KMS-11 (cell line): ENCODE measurements at regions not wholly inside any gene's neighbourhood (a gene's known extent, or its start where the extent isn't known, plus 50 kb on each side); places are given as distances from the start of the nearest gene placed in this dataset.

ENCODE experiments used
- H2AFZ ChIP-seq: fragments of 200-600 bp; sonication (generic); 2 replicates; pipeline ENCODE4 v1.6.1; 2016; ENCODE audit warnings: antibody characterized with exemption, mixed run types, low read depth
- H3K27ac ChIP-seq: fragments of 200-600 bp; sonication (generic); 2 replicates; pipeline ENCODE4 v1.6.1; 2016; ENCODE audit warnings: mild to moderate bottlenecking, mixed run types
- H3K27me3 ChIP-seq: fragments of 200-600 bp; sonication (generic); 2 replicates; pipeline ENCODE4 v1.6.1; 2017; ENCODE audit warnings: mild to moderate bottlenecking, low read depth, mixed run types, moderate library complexity; ENCODE audit not compliant: insufficient read depth
- H3K36me3 ChIP-seq: fragments of 200-600 bp; sonication (generic); 2 replicates; pipeline ENCODE4 v1.6.1; 2017; ENCODE audit warnings: mild to moderate bottlenecking, mixed run types; ENCODE audit not compliant: insufficient read depth
- H3K4me1 ChIP-seq: fragments of 200-600 bp; sonication (generic); 2 replicates; pipeline ENCODE4 v1.6.1; 2016; ENCODE audit warnings: mild to moderate bottlenecking, low read depth, mixed run types; ENCODE audit not compliant: poor library complexity, severe bottlenecking
- H3K4me2 ChIP-seq: fragments of 200-600 bp; sonication (generic); 2 replicates; pipeline ENCODE4 v1.7.0; 2016; ENCODE audit warnings: mild to moderate bottlenecking, mixed run types
- H3K4me3 ChIP-seq: fragments of 200-600 bp; sonication (generic); IDR thresholded peaks from 2 replicates; pipeline ENCODE4 v1.6.1; 2017; ENCODE audit warnings: low read depth, low read length, mixed read lengths; ENCODE audit not compliant: insufficient read depth
- H3K79me2 ChIP-seq: fragments of 200-600 bp; sonication (generic); 2 replicates; pipeline ENCODE4 v1.6.1; 2016; ENCODE audit warnings: low read depth, mixed run types; ENCODE audit not compliant: insufficient read depth
- H3K9ac ChIP-seq: fragments of 200-600 bp; sonication (generic); 2 replicates; pipeline ENCODE4 v1.6.1; 2016; ENCODE audit warnings: mild to moderate bottlenecking, mixed run types
- H4K20me1 ChIP-seq: fragments of 200-600 bp; sonication (generic); 2 replicates; pipeline ENCODE4 v1.6.1; 2016; ENCODE audit warnings: mild to moderate bottlenecking, mixed run types; ENCODE audit not compliant: insufficient read depth
- CTCF ChIP-seq: fragments of 200-600 bp; sonication (generic); conservative IDR thresholded peaks from 2 replicates; pipeline ENCODE4 v1.6.1; 2017; ENCODE audit warnings: low read depth, mild to moderate bottlenecking, antibody characterized with exemption, low read length, moderate library complexity, mixed read lengths

DNA sequence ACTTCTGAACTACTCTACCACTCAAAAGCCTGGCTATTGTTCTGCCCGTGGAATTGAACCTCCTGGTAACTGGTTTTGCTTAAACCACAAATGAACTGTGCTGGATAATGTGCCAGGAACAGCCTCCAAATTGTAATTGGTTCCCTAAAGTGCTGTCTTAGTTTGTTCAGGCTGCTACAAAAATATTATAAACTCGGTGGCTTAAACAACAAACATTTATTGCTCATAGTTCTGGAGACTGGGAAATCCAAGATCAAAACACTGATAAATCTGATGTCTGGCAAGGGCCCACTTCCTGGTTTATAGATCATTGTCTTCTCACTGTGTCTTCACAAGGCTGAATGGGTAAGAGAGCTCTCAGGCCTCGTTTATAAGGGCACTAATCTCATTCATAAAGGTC, 149.2 kb upstream of the NCKAP5 start:
- no peak overlapping the region for H2AFZ ChIP-seq
- no peak overlapping the region for H3K27ac ChIP-seq
- H3K4me2 ChIP-seq: no peak overlapping the region
- no peaks in the 10 kb centered on the region for H3K36me3 ChIP-seq
- no peaks in the 10 kb centered on the region for H4K20me1 ChIP-seq
- H3K27me3 ChIP-seq: no peaks in the 10 kb centered on the region
- H3K79me2 ChIP-seq: no peaks in the 10 kb centered on the region
- no peak for TF ChIP-seq CTCF
- H3K9ac ChIP-seq: no peak overlapping the region
- no peaks in the 10 kb centered on the region for H3K4me1 ChIP-seq
- no peak overlapping the region for H3K4me3 ChIP-seq

GRCh38 chr2:133718688-133719201, 150.5 kb upstream of the NCKAP5 start:
- Histone ChIP-seq H3K4me2 (no peak overlapping the region), H2AFZ (no peak overlapping the region), H3K27ac (no peak overlapping the region)

GRCh38 chr2:133720429-133720828, 152.2 kb upstream of the NCKAP5 start:
- Histone ChIP-seq H3K4me3 (no peak overlapping the region), H3K27me3 (no peaks in the 10 kb centered on the region)

More at GRCh38 chr2:133718688-133719201, 150.5 kb upstream of the NCKAP5 start:
- no peaks in the 10 kb centered on the region for H3K4me1 ChIP-seq
- no peak overlapping the region for H3K9ac ChIP-seq
- no peak overlapping the region for H3K4me3 ChIP-seq
- no peaks in the 10 kb centered on the region for H4K20me1 ChIP-seq
- H3K79me2 ChIP-seq: no peaks in the 10 kb centered on the region
- H3K36me3 ChIP-seq: no peaks in the 10 kb centered on the region
- TF ChIP-seq CTCF: no peak
- no peaks in the 10 kb centered on the region for H3K27me3 ChIP-seq

DNA sequence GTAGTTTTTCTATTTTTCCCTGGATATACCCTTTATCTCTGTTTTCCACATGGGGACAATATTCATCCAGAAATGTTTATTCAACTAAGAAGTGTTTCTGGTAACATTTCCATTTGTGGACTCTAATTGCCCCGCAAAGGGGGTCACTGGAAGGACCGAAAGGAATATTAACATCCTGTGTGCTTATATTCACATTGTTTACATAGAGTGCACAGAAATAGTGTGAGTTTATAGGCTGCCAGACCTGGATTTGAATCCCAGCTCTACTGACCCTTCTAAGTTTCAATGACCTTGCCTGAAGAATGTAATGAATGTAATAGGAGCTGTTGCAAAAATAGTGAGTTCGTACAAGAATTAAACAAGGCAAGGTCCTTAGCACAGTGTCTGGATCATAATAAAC, 152.9 kb upstream of the NCKAP5 start:
- H2AFZ ChIP-seq: no peak overlapping the region
- no peaks in the 10 kb centered on the region for H3K27me3 ChIP-seq
- H3K4me2 ChIP-seq: no peak overlapping the region
- no peaks in the 10 kb centered on the region for H3K36me3 ChIP-seq
- no peak for TF ChIP-seq CTCF
- H3K4me1 ChIP-seq: no peaks in the 10 kb centered on the region
- H3K4me3 ChIP-seq: no peak overlapping the region
- H4K20me1 ChIP-seq: no peaks in the 10 kb centered on the region
- no peak overlapping the region for H3K27ac ChIP-seq
- H3K9ac ChIP-seq: no peak overlapping the region
- no peaks in the 10 kb centered on the region for H3K79me2 ChIP-seq

More at GRCh38 chr2:133720429-133720828, 152.2 kb upstream of the NCKAP5 start:
- TF ChIP-seq CTCF: no peak
- no peak overlapping the region for H3K27ac ChIP-seq
- H3K4me1 ChIP-seq: no peaks in the 10 kb centered on the region
- no peak overlapping the region for H3K4me2 ChIP-seq
- H3K36me3 ChIP-seq: no peaks in the 10 kb centered on the region
- H4K20me1 ChIP-seq: no peaks in the 10 kb centered on the region
- H3K79me2 ChIP-seq: no peaks in the 10 kb centered on the region
- H3K9ac ChIP-seq: no peak overlapping the region
- H2AFZ ChIP-seq: no peak overlapping the region

- H3K27ac ChIP-seq: no peak overlapping the region
- H4K20me1 ChIP-seq: no peaks in the 10 kb centered on the region
- H3K79me2 ChIP-seq: no peaks in the 10 kb centered on the region
- no peak overlapping the region for H3K9ac ChIP-seq
- H2AFZ ChIP-seq: no peak overlapping the region
- no peak overlapping the region for H3K4me3 ChIP-seq
- no peaks in the 10 kb centered on the region for H3K4me1 ChIP-seq
- no peak for TF ChIP-seq CTCF
- H3K27me3 ChIP-seq: no peaks in the 10 kb centered on the region
- no peak overlapping the region for H3K4me2 ChIP-seq
- no peaks in the 10 kb centered on the region for H3K36me3 ChIP-seq
These were observed 154.9 kb upstream of the NCKAP5 start for GRCh38 chr2:133723133-133723532.
